IMR-90 (cell line): ENCODE measurements at regions not wholly inside any gene's neighbourhood (a gene's known extent, or its start where the extent isn't known, plus 50 kb on each side); places are given as distances from the start of the nearest gene placed in this dataset.

ENCODE experiments used
- ATAC-seq: fragments of 200-7000 bp; cut with Tn5 transposase; 2 replicates; pipeline ENCODE4 v1.9.1; 2020; ENCODE audit warnings: low read depth, mild to moderate bottlenecking, moderate library complexity
- BruUV-seq: library from RNA; stranded (reverse); fragments of 400-500 nt; replicated peaks from 2 replicates; lab custom pipeline; 2021; lab: Mats Ljungman, UMichigan
- CTCF ChIA-PET: fragments of 300-600 bp; formaldehyde crosslinking; extraction: SDS; loops from one replicate; lab custom pipeline; 2021; ENCODE audit warnings: antibody characterized with exemption; lab: Yijun Ruan, JAX
- POLR2A ChIA-PET: fragments of 300-600 bp; sonication (Branson Sonifier 250); formaldehyde crosslinking; loops from one replicate; lab custom pipeline; 2022; ENCODE audit warnings: antibody characterized with exemption; ENCODE audit not compliant: unreplicated experiment; lab: Charles Lee
- DNase-seq: peaks from one replicate; pipeline ENCODE4 v3.0.0; 2013
- H2AFZ ChIP-seq: replicated peaks from 2 replicates; pipeline ENCODE3; 2013; ENCODE audit warnings: low read length, mild to moderate bottlenecking; ENCODE audit not compliant: poor library complexity
- H2AK5ac ChIP-seq: 2 replicates; pipeline ENCODE4 v1.6.1; 2013; ENCODE audit warnings: low read depth, low read length, inconsistent platforms
- H2AK9ac ChIP-seq: replicated peaks from 2 replicates; pipeline ENCODE3; 2013; ENCODE audit warnings: mild to moderate bottlenecking, low read depth, low read length, moderate library complexity; ENCODE audit not compliant: poor library complexity
- H2BK120ac ChIP-seq: 2 replicates; pipeline ENCODE4 v1.6.1; 2013; ENCODE audit warnings: low read depth, low read length, inconsistent platforms
- H2BK15ac ChIP-seq: 3 replicates; pipeline ENCODE4 v1.6.1; 2013; ENCODE audit warnings: low read depth, low read length, inconsistent platforms
- H2BK20ac ChIP-seq: 2 replicates; pipeline ENCODE4 v1.6.1; 2013; ENCODE audit warnings: low read depth, mild to moderate bottlenecking, inconsistent platforms, low read length, moderate library complexity
- H2BK5ac ChIP-seq: 2 replicates; pipeline ENCODE4 v1.6.1; 2013; ENCODE audit warnings: mild to moderate bottlenecking, low read depth, low read length, inconsistent platforms; ENCODE audit not compliant: poor library complexity, severe bottlenecking
- H3K14ac ChIP-seq: replicated peaks from 2 replicates; pipeline ENCODE4 v1.6.1; 2013; ENCODE audit warnings: low read depth, low read length, inconsistent platforms
- H3K18ac ChIP-seq: 2 replicates; pipeline ENCODE4 v1.6.1; 2013; ENCODE audit warnings: low read depth, low read length, control low read depth
- H3K23ac ChIP-seq: 2 replicates; pipeline ENCODE4 v1.6.1; 2013; ENCODE audit warnings: low read depth, low read length, inconsistent platforms
- H3K27ac ChIP-seq: 2 replicates; pipeline ENCODE4 v1.5.1; 2013; ENCODE audit warnings: mild to moderate bottlenecking, control low read depth, low read length; ENCODE audit not compliant: insufficient read depth
- H3K27me3 ChIP-seq: 2 replicates; pipeline ENCODE4 v1.6.1; 2013; ENCODE audit warnings: low read length; ENCODE audit not compliant: control insufficient read depth, insufficient read depth
- H3K36me3 ChIP-seq: 2 replicates; pipeline ENCODE4 v1.6.1; 2013; ENCODE audit warnings: low read length, mixed read lengths; ENCODE audit not compliant: control insufficient read depth, insufficient read depth
- H3K4ac ChIP-seq: 2 replicates; pipeline ENCODE4 v1.6.1; 2013; ENCODE audit warnings: low read depth, low read length, inconsistent platforms
- H3K4me1 ChIP-seq: 2 replicates; pipeline ENCODE4 v1.6.1; 2013; ENCODE audit warnings: low read length, mixed read lengths; ENCODE audit not compliant: control insufficient read depth, insufficient read depth
- H3K4me2 ChIP-seq: 2 replicates; pipeline ENCODE4 v1.6.1; 2013; ENCODE audit warnings: low read depth, mild to moderate bottlenecking, control low read depth, low read length, moderate library complexity
- H3K4me3 ChIP-seq: 2 replicates; pipeline ENCODE4 v1.5.1; 2013; ENCODE audit warnings: low read depth, mild to moderate bottlenecking, control low read depth, low read length, moderate library complexity; ENCODE audit not compliant: insufficient read depth
- H3K56ac ChIP-seq: 2 replicates; pipeline ENCODE4 v1.6.1; 2013; ENCODE audit warnings: low read length, inconsistent platforms; ENCODE audit not compliant: insufficient read depth; ENCODE audit errors: extremely low read depth
- H3K79me1 ChIP-seq, 2 experiments: 2 replicates each; pipeline ENCODE4 v1.6.1; 2013; ENCODE audit warnings: low read length in 2 of 2, inconsistent platforms in 1 of 2, low read depth in 1 of 2
- H3K9ac ChIP-seq: 2 replicates; pipeline ENCODE4 v1.6.1; 2013; ENCODE audit warnings: low read depth, low read length, control low read depth
- H3K9me1 ChIP-seq: 2 replicates; pipeline ENCODE4 v1.6.1; 2013; ENCODE audit warnings: low read length, inconsistent platforms; ENCODE audit not compliant: insufficient read depth
- H3K9me3 ChIP-seq: 2 replicates; pipeline ENCODE4 v1.6.1; 2013; ENCODE audit warnings: low read length; ENCODE audit not compliant: control insufficient read depth, insufficient read depth
- H4K20me1 ChIP-seq: 2 replicates; pipeline ENCODE4 v1.6.1; 2013; ENCODE audit warnings: low read length, inconsistent platforms; ENCODE audit not compliant: insufficient read depth
- H4K5ac ChIP-seq: 2 replicates; pipeline ENCODE4 v1.6.1; 2013; ENCODE audit warnings: mild to moderate bottlenecking, low read depth, low read length, control low read depth
- H4K8ac ChIP-seq, 2 experiments: 2 replicates each; pipeline ENCODE4 v1.6.1; 2013; ENCODE audit warnings: low read depth in 2 of 2, low read length in 2 of 2, control low read depth in 1 of 2, inconsistent platforms in 1 of 2
- H4K91ac ChIP-seq: 2 replicates; pipeline ENCODE4 v1.6.1; 2013; ENCODE audit warnings: low read depth, low read length, inconsistent platforms; ENCODE audit not compliant: insufficient read depth
- BHLHE40 ChIP-seq: fragments of 150-350 bp; IDR thresholded peaks from 2 replicates; pipeline ENCODE4 v1.6.1; 2016; ENCODE audit warnings: mild to moderate bottlenecking, low read depth, low read length
- CEBPB ChIP-seq: IDR thresholded peaks from 2 replicates; pipeline ENCODE4 v1.6.1; 2012; ENCODE audit warnings: low read depth, low read length, improper control_type of control experiment
- FOS ChIP-seq: fragments of 150-350 bp; IDR thresholded peaks from 2 replicates; pipeline ENCODE4 v1.6.1; 2016; ENCODE audit warnings: low read depth, low read length
- MAFK ChIP-seq: IDR thresholded peaks from 2 replicates; pipeline ENCODE4 v1.6.1; 2012; ENCODE audit warnings: low read depth, low read length, improper control_type of control experiment
- MAZ ChIP-seq: IDR thresholded peaks from 2 replicates; pipeline ENCODE4 v1.6.1; 2012; ENCODE audit warnings: low read depth, mild to moderate bottlenecking, low read length, improper control_type of control experiment, moderate library complexity, borderline replicate concordance
- NFE2L2 ChIP-seq: fragments of 150-350 bp; IDR thresholded peaks from 2 replicates; pipeline ENCODE4 v1.6.1; 2016; ENCODE audit warnings: low read depth, mild to moderate bottlenecking, low read length
- RAD21 ChIP-seq: IDR thresholded peaks from 2 replicates; pipeline ENCODE4 v1.6.1; 2012; ENCODE audit warnings: low read length, improper control_type of control experiment
- RCOR1 ChIP-seq: IDR thresholded peaks from 2 replicates; pipeline ENCODE4 v1.6.1; 2012; ENCODE audit warnings: mild to moderate bottlenecking, low read length, improper control_type of control experiment; ENCODE audit not compliant: insufficient replicate concordance
- RFX5 ChIP-seq: IDR thresholded peaks from 2 replicates; pipeline ENCODE4 v1.8.0; 2012; ENCODE audit warnings: low read depth, mild to moderate bottlenecking, low read length, moderate library complexity
- SMC3 ChIP-seq: fragments of 150-350 bp; IDR thresholded peaks from 2 replicates; pipeline ENCODE4 v1.6.1; 2016; ENCODE audit warnings: low read depth, mild to moderate bottlenecking, antibody characterized with exemption, low read length, moderate library complexity
- WGBS, 2 experiments: methylation state at CpG; one replicate each; pipeline versions ENCODE4 v1.1.5 to v1.1.7; 2013; ENCODE audit warnings: missing lambda C conversion rate in 2 of 2; ENCODE audit not compliant: insufficient read length in 1 of 2; ENCODE audit errors: extremely low coverage in 2 of 2; 5-methylcytosine and 5-hydroxymethylcytosine counted together
- dilution Hi-C: fragments of 300-500 bp; cut with HindIII; formaldehyde crosslinking; loops from one replicate; pipeline ENCODE4 v1.14.3; 2018; ENCODE audit warnings: low sequenced_read_pairs; ENCODE audit not compliant: unreplicated experiment
- in situ Hi-C: fragments of 300-500 bp; cut with MboI; formaldehyde crosslinking; loops from 3 replicates; pipeline ENCODE4 v1.14.3; 2019; ENCODE audit warnings: low sequenced_read_pairs, inconsistent platforms, mixed read lengths
- intact Hi-C: fragments of 100-400 bp; cut with micrococcal nuclease; formaldehyde crosslinking; loops from 2 replicates; pipeline ENCODE4 v1.10.0; 2022
- TF ChIP-seq, protein P1 (sequence below): fragments of 150-350 bp; IDR thresholded peaks from 2 replicates; pipeline ENCODE4 v1.6.1; 2016; ENCODE audit warnings: low read depth, mild to moderate bottlenecking, low read length, moderate library complexity, borderline replicate concordance

DNA sequence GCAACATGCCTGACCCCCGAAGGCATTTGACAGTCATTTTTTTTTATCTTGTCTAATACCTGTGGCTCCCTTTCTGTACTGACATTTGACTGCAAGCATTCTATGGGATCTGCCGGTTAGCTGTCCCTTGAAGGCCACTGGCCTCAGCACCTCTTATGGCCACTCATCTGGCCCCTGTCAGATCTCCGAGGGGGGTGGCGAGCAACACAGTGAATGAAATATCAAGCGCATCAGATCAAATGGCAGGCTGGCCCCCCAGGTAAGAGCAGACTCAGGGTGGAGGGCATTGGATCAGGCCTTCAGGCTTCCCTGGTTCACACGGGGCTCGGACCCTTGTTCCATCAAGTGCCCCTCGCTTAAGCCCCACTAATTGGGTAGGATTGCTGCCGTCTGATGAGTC lies 199.6 kb upstream of the MKI67 start:
- H3K27ac ChIP-seq: no peak overlapping the region
- TF ChIP-seq, protein P1, sequence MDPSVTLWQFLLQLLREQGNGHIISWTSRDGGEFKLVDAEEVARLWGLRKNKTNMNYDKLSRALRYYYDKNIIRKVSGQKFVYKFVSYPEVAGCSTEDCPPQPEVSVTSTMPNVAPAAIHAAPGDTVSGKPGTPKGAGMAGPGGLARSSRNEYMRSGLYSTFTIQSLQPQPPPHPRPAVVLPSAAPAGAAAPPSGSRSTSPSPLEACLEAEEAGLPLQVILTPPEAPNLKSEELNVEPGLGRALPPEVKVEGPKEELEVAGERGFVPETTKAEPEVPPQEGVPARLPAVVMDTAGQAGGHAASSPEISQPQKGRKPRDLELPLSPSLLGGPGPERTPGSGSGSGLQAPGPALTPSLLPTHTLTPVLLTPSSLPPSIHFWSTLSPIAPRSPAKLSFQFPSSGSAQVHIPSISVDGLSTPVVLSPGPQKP: no peak
- TF ChIP-seq FOS (no peak), CEBPB (no peak), BHLHE40 (no peak), RCOR1 (no peak), MAZ (no peak), NFE2L2 (no peak), RFX5 (no peak), RAD21 (no peak), SMC3 (no peak), MAFK (no peak)
- H3K79me1 ChIP-seq: no peaks in the 10 kb centered on the region
- no peak overlapping the region for H2BK120ac ChIP-seq
- no peaks in the 10 kb centered on the region for H3K27me3 ChIP-seq
- no peak overlapping the region for H2BK20ac ChIP-seq
- no peak for DNase-seq
- H3K14ac ChIP-seq: no peak overlapping the region
- intact Hi-C loops: no loop called here
- no peaks in the 10 kb centered on the region for H3K9me1 ChIP-seq
- H4K20me1 ChIP-seq: no peaks in the 10 kb centered on the region
- no peak overlapping the region for H3K23ac ChIP-seq
- H2AFZ ChIP-seq: no peak overlapping the region
- H2AK5ac ChIP-seq: no peak overlapping the region
- no peak overlapping the region for H4K5ac ChIP-seq
- H3K9ac ChIP-seq: no peak overlapping the region
- no peak overlapping the region for H3K56ac ChIP-seq
- no peaks in the 10 kb centered on the region for H3K4me1 ChIP-seq
- no peaks in the 10 kb centered on the region for H3K36me3 ChIP-seq
- no peak overlapping the region for H2BK5ac ChIP-seq
- H3K18ac ChIP-seq: no peak overlapping the region
- no peak overlapping the region for H3K4ac ChIP-seq
- dilution Hi-C loops: no loop called here
- no peak overlapping the region for H4K8ac ChIP-seq
- H2AK9ac ChIP-seq: no peak overlapping the region
- H3K4me2 ChIP-seq: no peak overlapping the region
- no peak overlapping the region for H4K91ac ChIP-seq
- POLR2A ChIA-PET: no interaction called here
- CTCF ChIA-PET: no interaction called here
- no peak overlapping the region for H2BK15ac ChIP-seq
- peaks cover 40% of the 10 kb centered on the region for H3K9me3 ChIP-seq
- WGBS, 2 experiments: 63% methylated on average over 3 of the region's 9 CpGs; no CpG with 5 or more reads in 1 of the 2 experiments
- ATAC-seq: no peak
- H3K4me3 ChIP-seq: no peak overlapping the region
- in situ Hi-C loops: no loop called here
- no TSS peak for BruUV-seq
